Hindlimb muscle (tissue), 1 donor: ENCODE measurements at regions not wholly inside any gene's neighbourhood (a gene's known extent, or its start where the extent isn't known, plus 50 kb on each side); places are given as distances from the start of the nearest gene placed in this dataset.

Experiments used
- DNase-seq: peaks from one replicate; pipeline ENCODE4 v3.0.0-alpha.2; 2013

DNA sequence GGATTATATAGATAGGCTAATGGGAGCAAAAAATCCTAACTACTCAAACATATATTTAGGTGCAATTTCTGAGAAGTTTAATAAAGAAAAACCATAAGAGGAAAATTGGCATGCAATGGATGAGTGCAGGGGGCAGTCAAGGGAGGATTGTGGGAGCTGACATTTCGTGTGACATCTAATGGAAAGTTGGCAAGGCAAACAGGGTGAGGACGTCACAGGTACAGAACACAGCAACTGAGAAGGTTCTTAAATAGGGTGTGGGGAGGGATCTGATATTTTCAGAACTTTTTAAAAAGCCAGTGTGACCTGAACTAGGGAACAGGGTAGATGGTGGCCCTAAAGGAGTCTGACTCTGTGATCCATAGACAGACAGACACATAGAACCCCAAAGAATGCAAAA, 194.9 kb upstream of the GLI3 start:
- no peak for DNase-seq

DNA sequence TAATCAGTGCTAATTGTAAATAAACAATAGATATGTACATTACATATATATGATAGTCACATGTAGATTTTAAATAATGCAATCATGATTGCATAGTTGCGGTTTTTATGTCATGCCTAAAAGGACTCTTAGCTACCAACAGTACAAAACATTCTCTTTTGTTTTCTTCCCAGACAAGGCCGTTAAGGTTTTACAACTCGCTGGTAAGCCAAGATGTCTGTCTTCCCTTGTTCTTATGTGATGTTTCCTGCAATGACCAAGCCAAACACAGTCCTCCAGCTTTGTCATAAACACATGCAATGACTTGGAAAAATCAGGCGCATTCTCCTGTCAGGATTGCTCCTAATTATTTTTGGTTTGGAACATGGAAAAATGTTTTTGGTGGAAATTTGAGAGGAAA, 192.3 kb upstream of the GLI3 start:
- DNase-seq, result no peak

DNA sequence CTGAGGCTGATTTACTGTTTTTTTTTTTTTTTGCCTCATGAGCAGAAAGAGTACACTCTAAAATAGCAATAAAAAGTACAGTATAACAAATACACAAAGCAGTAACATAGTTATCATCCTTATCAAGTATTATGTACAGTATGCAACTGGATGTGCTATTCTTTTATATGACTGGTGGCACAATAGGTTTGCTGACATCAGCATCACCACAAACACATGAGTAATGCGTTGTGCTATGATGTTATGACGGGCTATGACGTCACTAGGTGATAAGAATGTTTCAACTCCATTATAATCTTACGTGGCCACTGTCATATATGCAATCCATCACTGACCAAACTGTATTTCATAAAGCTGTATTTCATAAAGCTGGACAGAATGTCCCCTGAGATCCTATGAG, 189.2 kb upstream of the GLI3 start:
- DNase-seq, result no peak

DNA sequence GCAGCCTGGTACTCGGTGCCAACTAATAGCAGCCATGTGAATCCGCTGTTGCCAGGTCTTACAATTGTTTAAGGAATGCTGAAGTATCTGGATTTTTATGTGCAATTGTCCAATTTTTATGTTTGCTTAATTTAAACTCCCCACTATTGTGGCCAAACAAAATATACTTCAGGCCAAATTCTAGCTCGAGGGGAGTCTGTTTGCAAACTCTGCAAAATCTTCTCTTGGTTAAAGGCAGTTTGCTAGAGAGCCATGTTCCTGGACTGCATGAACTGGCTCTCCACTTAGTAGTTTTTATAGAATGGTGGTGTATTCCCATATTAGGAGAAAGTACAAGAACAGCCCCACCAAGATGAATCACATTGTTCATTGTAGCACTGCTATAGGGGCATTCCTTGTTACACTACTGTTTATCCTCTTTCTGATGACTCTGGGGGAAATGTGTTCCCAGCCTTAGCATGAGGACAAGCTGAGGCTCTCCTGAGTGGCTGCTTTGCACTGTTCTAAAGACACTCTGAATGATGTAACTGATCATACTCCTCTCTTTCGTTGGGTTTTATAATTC, 178.0 kb upstream of the GLI3 start:
- DNase-seq, result no peak

DNA sequence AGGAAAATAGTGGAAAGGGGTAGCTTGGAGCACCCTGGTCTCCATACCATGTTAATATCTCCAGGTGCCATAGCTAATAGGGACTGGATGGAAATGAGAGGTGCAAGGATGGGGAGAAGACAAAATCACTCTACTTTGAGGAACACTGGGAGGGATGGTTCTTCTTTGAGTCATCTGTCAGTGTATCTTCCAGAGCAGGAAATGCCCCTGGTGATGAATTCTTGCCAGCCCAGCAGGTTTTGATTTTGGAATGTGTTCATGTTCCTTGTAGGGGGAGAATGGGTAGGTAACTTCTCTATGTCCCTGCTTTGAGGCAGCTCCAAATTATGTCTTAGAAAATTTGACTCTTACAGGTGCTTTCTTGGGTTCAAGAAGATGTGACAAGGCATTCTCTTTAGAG, 177.0 kb upstream of the GLI3 start:
- DNase-seq, result no peak

DNA sequence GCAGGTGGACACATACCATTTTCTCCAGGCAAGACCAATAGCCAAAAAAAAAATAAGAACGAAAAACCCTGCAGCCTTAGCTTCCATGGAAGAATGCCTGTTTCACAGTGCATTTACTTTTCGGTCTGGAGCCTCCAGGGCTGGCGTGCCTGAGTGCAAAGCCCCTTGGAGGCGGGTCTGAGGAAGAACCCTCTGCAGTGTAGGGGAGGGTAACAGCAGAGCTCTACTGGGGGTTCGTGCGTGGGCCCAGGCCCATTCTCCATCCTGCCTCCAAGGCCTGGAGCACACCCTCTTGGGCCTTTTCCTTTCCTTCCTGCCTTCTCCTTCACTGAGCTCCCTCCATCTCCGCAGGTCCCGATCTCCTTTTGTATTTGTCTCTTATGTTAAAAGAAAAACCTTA, 172.3 kb upstream of the GLI3 start:
- no peak for DNase-seq

DNA sequence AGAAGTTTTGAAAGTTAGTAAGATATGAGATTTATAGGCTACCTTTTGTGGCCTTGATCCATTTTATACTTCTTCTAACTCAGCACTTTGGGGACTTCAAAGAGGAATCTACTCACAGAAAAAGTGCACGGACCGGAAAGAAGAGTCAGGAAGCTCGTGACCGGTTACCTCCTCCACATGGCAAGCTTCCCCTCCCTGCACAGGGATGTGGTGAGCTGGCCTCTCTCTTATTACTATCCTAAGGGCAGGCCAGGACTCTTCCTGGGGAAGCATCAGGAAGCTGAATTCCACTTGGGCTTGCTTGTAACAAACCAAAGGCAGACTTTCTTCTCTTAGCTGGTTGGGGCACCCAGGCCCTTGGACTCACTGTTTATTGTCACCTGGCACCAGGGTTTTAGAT, 170.8 kb upstream of the GLI3 start:
- no peak for DNase-seq

DNA sequence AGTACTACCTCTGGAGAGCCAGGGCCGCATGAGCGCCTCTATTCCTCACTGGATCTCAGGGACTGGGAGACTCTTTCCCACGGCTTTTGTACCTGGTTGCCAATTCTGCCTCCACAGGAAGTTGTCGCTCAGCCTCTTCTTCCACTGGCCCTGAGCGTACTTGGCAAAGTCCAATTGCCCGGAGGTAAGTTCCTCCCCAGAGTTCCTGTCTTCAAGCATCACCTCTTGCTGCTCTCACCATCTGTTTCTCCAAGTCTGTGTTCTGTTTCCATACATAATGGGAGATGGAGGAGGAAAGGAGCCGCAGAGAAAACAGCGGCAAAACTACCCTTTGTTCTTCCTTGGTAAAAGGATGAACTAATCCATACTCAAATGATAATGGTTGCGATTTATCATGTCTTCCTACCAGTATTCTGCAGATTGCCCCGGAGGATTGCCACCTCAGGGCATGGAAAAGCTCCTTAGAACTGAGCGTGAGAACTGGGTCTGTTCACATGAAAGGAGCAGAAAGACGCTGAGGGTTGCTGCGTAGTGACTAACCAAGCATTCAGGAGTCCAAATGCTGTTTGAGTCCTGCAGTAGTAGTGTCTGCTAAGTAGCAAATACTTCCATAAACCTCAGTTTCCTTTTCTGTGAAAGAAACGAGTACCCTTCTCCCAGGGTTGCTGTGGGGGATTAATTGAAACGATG, 170.2 kb upstream of the GLI3 start:
- DNase-seq, result no peak

DNA sequence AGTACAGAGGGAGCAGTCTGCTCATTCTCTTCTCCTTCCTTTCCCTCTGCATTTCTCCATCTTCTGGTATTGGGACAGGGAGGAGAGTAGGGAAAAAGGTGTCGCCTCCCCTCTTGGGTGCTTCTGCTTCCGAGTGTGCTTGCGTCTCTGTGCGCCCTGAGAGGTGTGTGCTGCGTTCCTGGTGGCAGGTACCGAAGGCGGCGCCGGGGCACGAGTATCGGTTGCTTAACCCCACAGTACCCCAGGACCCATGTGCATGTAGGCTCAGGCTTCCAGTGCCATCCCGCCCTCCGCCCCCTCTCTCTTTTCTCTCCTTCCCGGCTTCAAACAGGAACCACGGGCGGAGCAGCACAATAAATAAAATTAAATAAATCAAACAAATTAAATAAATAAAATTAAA, 169.3 kb upstream of the GLI3 start:
- DNase-seq, result no peak

DNA sequence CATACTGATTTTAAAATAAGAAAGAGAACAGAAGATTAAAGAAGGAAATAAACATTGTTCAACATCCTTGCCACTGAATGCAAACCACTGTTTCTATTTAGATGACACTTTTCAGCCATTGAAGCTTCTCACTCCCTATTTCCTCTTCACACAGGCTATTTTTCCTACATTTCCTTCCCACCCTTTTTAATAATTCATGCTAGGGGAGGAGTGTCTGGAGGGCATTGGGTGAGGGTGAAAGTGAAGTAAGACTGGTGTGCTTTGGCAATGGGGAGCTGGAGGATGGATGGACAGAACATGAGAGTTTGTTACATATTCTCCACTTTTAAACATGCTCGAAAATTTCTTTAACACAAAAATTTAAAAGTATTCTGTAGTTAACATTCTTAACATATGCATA, 168.8 kb upstream of the GLI3 start:
- DNase-seq, result no peak

DNA sequence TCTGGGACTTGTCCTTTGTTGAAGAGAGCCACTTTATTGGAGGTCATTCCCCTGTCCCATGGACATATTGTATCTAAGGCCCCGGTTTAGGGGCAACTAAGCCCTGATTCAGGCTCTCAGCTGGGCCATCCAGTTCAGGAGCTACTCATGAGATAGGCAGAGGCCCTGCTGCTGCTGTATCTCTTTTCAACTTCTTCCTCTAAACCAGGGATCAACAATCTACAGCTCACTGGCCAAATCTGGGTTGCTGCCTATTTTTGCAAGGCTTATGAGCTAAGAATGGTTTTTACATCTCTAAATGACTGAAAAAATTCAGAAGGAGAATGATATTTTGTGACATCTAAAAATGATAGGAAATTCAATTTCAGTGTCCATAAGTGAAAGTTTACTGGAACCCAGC, 166.8 kb upstream of the GLI3 start:
- DNase-seq, result no peak

DNA sequence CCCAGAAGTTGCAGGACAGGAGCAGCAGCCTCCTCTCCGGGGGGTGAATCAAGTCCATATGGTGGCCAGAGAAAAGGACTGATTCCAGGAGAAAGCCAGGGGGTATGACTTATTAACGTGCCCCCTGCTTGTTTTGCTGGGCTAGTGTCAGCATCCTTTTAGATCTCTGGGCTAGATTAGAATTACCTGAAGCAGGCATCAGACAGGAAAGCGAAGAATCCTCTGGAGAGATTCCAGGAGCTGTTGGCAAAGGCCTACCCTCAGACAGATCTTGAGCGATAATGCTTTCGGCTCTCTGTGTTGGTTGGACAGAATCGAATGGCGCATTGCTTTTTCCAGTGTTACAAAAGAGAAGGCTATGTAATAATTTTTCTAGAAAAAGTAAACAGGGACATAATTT, 164.0 kb upstream of the GLI3 start:
- DNase-seq, result no peak

DNA sequence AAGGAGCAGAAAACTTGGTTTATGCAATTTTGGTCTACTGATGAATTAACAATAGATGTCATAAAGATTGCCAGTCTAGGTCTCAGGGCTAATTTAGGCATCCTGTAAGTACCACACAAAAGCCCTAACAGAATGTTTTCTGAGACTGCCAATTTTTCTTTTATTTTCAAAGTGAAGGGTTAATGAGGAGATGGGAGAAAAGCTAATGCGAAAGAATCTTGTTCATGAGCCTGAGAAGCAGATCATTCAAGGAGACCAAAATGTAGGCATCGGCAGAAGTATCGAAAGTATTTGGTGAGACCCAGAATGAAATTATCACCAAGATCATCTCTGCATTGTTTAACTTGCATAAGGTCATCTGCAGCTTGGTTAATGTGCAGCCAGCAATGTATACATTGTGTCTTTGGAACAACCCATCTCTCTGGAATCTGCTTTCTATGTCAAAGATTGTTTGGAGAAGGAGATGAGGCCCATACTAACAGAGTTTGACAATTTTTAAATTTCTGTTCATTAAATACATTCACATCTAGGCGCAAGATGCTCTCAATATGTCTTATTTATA, 163.3 kb upstream of the GLI3 start:
- no peak for DNase-seq

DNA sequence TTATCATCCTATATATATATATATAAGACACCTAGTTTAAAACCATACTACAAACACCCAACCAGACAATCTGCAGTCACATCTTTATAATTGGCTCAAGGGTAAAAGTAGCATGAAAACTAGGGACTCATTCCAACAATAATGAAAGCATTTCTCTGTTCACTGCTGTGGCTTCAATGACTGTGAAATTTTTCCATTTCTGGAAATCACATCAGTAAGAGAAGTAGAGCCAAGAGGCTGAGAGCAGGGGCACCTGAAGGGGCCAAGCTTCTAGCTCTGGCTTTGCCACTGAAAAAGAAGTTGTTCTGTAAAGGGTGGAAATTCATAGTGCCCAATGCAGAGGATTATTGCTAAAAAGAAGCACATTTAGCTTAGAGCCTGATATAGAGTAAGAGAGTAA, 158.6 kb upstream of the GLI3 start:
- DNase-seq, result no peak

DNA sequence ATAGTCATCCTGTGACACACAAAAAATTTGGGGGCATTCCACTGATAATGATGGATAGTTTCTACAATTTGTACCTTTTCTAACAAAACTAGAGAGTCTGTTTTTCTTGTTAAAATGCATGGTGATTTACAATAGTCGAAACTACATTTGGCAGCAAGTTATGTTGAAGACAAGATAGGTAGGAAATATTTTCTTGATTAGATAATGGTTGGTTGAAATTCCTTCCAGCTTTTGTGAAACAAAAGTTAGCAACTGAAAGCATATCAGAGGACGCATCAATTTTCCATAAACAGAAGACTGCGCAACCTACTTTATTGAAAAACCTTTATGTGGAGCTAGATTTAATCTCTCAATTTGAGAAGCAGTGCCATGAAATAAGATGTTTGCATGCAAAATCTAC, 155.8 kb upstream of the GLI3 start:
- DNase-seq, result no peak

DNA sequence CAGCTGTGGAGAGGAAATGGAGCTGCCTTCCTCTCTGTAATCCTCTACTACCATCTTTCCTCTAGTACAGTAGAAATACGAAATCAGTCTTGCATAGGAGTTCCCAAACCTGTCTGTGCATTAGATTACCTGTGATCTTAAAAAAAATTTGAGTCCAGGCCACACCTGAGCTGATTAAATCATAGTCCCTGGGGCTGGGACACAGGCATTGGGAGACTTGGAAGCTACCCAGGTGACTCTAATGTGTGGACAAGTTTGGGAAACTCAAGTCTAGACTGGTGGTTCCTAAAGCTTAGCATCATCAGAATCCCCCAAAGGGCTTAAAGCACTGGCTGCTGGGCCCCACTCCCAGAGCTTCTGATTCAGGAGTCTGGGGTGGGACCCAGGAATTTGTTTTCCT, 152.7 kb upstream of the GLI3 start:
- DNase-seq, result no peak

DNA sequence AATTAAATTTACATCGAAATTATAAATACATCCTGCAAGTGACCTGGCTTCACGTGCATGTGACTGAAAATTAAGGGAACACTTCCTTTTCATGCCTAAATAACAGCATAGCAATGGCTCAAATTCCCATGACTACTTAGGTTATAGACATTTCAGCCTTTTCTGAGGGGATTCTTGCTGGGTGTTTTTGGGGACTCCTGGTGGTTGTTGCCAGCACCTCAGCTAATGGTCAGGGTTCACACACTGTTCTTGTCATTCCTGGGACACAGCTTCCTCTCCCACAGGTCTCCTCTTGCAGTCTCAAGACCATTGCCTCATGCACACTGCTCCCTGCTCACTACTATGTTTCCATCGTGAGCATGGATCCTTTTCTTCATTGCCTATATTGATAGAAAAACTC, 148.9 kb upstream of the GLI3 start:
- no peak for DNase-seq

DNA sequence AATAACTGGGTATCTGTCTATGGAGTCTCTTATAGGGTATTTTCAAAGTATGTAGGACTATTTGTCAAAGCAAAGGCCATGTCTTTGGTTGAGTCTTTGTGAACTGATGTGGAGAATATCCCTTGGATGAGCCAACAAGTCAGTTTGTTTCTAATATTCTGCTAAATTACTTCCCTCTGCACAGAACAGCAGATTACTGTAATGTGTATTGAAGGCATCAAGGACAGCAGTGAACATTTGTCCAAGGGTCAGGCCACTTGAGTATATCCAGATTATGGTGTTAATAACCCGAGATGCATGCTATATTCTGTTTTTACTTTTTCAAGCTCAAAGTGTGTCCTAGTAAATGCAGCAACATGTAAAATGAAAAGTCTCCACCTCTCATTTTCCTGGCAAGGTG, 144.2 kb upstream of the GLI3 start:
- DNase-seq, result no peak

DNA sequence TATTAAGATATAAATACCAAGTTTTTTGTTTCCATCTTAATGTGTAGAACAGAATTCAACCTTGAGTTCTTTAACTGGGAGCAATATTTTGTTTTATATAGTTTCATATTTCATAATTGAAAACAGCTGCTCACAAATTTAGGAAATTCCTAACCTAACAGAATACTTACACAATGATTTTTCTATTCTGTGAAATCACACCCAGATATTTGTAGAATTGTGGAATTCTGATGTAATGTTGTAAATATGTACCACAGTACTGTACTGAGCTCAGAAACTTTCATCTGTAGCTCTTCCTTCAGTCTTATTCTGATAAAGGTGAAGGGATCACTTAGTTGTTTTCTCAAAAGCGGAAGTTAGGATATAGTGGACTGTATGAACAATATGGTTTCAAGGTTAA, 143.4 kb upstream of the GLI3 start:
- no peak for DNase-seq

DNA sequence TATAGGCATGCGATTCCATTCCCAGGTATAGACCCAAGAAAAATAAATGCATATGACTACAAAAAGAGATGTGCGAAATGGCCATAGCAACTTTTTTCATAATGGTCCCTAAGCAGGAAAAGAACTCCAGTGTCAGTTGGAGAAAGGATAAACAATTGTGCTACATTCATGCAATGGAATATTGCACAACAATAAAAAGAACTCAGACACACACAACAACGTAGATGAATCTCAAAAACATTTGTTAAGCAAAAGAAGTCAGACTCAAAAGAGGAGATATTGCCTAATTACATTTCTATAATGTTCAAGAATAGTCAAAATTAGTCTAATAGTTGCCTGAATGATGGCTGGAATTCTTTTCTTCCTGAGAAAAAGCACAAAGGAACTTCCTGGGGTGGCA, 141.1 kb upstream of the GLI3 start:
- DNase-seq, result no peak

DNA sequence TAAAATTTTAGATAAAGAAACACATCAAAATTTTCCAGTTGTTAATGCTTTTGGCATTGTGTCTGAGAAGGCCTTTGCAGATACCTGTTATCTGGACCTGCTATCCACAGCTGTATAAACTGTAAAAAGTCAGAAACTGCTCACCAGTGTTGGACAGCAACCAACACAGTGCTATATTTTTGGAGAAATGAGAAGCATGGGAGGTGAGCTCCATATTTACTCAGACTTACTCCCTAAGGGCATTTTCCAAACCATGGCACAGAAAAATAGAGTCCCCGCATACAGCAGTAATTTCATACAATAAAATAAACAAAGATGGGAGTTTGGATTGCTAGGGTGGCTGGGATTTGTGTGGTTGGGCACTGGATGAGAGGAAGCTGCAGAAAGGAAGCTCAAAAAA, 136.3 kb upstream of the GLI3 start:
- DNase-seq, result no peak

DNA sequence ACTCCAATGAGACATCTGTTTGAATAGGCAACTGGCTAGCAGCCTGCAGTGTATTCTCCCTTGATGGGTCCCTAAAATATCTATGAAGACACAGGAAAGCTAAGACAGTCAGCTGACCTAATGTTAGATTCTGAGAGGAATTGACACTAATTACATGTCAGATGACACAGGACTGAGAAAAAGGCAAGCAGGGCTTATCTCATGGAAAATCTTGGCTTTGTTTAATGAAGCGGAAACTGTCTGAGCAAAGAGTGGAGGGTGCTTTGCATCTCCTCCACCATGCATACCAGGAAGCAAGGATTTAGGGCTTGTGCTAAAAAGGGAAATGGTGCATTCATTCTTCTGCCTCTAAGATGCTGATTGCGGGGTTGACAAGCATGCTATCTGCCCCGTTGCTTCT, 135.5 kb upstream of the GLI3 start:
- DNase-seq, result no peak

DNA sequence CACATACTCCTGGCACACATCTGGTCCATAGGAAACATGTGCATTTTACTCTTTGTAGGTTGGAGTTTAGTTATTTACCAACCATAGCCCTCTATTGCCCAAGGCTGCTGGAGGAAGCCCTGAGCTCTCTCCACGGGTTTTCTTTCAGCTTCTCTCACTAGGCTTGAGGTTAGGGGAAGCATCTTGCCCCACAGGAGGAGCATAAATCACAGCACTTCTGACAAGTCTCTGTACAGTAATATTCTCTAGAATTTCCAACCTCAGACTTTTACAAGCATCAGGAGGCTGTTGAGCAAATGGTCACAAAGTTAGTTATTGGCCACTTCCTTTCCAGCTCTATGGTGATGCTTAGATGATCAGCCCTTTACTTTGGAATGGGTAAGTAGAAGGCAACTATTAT, 122.9 kb upstream of the GLI3 start:
- DNase-seq, result no peak

DNA sequence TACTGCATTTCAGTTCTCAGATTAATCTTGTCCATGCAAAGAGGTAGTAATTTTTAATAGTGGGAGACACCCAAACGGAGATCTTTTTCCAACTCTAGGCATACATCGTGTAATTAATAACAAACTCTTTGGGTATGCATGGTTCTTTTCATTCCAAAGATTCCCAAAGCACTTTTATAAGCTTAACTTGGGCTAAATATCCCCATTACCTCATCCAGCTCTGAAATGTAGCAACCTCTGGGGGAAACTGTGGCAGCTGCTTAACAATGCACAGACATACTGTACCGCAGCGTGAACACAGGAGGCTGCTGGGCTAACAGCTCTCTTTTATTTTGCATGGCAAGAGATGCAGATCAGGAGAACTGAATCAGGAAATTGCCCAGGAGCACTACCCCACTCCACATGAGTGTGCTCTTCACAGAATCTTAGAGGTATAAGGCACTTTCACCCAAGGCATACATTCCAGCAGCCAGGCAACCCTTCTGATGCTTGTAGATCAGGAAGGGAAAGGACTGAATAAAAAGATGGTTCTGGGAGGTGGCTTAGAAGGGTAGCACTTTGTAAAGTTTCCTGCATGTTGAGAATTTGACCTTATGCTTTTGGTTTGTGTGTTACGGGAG, 114.4 kb upstream of the GLI3 start:
- peak; percentile 59 for DNase-seq
